LNCaP clone FGC (cell line): ENCODE measurements at regions not wholly inside any gene's neighbourhood (a gene's known extent, or its start where the extent isn't known, plus 50 kb on each side); places are given as distances from the start of the nearest gene placed in this dataset.
A peak's percentile ranks its signal among the peaks of the same experiment; 100 is the strongest.

Experiments
- DNase-seq: peaks from one replicate; pipeline ENCODE4 v3.0.0-alpha.2; 2011; ENCODE audit warnings: low read depth
- H3K4me3 ChIP-seq: 2 replicates; pipeline ENCODE4 v1.5.1; 2011; ENCODE audit warnings: mild to moderate bottlenecking, low read depth, low read length, control low read depth
- TF ChIP-seq, protein P1 (sequence below): IDR thresholded peaks from 2 replicates; pipeline ENCODE4 v1.5.1; 2012; ENCODE audit warnings: mild to moderate bottlenecking; ENCODE audit not compliant: control insufficient read depth, insufficient read depth; ENCODE audit errors: extremely low read depth

DNA sequence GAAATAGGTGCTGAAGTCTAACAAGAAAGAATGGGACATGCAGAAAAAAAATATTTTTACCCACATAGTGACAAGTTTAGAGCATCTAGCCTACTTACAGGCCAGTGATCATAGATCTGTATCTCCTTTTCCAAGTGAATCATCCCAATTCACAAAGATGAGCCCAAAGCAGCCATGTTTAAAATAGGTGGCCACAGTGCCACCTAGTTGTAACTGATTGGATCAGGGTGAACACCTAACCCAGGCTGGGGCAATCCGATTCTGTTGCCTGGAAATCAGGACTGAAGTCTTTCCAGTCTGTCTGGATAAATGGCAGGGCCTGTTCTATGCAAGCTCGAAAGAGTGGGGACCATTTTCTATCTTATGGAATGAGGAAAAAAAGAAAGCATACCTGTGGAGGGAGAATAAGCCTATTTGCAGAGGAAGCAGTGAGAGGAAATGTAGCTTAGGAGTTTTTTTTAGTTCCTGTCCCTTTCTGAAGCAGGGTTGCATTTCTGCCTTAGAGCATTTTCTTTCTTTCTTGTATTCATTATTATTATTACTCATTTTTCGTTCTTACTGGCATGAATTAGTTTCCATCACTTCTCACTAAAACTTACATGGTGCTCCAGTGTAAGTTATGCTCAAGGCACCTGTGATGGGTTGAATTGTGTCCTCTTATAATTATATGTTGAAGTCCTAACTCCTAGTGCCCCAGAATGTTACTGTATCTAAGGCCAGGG, 113.2 kb upstream of the RAG2 start:
- H3K4me3 ChIP-seq = no peak overlapping the region
- TF ChIP-seq, protein P1, sequence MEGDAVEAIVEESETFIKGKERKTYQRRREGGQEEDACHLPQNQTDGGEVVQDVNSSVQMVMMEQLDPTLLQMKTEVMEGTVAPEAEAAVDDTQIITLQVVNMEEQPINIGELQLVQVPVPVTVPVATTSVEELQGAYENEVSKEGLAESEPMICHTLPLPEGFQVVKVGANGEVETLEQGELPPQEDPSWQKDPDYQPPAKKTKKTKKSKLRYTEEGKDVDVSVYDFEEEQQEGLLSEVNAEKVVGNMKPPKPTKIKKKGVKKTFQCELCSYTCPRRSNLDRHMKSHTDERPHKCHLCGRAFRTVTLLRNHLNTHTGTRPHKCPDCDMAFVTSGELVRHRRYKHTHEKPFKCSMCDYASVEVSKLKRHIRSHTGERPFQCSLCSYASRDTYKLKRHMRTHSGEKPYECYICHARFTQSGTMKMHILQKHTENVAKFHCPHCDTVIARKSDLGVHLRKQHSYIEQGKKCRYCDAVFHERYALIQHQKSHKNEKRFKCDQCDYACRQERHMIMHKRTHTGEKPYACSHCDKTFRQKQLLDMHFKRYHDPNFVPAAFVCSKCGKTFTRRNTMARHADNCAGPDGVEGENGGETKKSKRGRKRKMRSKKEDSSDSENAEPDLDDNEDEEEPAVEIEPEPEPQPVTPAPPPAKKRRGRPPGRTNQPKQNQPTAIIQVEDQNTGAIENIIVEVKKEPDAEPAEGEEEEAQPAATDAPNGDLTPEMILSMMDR = peak; percentile 49
- DNase-seq = no peak
